Vagina (tissue), 2 donors: ENCODE measurements at regions not wholly inside any gene's neighbourhood (a gene's known extent, or its start where the extent isn't known, plus 50 kb on each side); places are given as distances from the start of the nearest gene placed in this dataset.

Source experiments
- DNase-seq, 2 donors: peaks; one replicate each; pipeline ENCODE4 v3.0.0-alpha.2; 2017; ENCODE audit errors: extremely low spot score in 2 of 2
- H3K27ac ChIP-seq: fragments of 200-600 bp; sonication (generic); one replicate; pipeline ENCODE4 v1.5.1; 2019
- H3K27me3 ChIP-seq: fragments of 200-600 bp; sonication (generic); one replicate; pipeline ENCODE4 v1.5.1; 2019
- H3K36me3 ChIP-seq, 2 donors: fragments of 200-600 bp; sonication (generic); one replicate each; pipeline ENCODE4 v1.5.1; 2017 to 2019
- H3K4me1 ChIP-seq: fragments of 200-600 bp; sonication (generic); one replicate; pipeline ENCODE4 v1.5.1; 2019
- H3K4me3 ChIP-seq, 2 donors: fragments of 200-600 bp; sonication (generic); 1 replicate in 1 of 2; 2 replicates in 1 of 2; pipeline ENCODE4 v1.5.1; 2016 to 2019
- H3K9me3 ChIP-seq: fragments of 200-600 bp; sonication (generic); one replicate; pipeline ENCODE4 v1.5.1; 2019
- POLR2A ChIP-seq, 2 donors: fragments of 450-650 bp; IDR thresholded peaks; one replicate each; pipeline ENCODE4 v1.6.1; 2017; ENCODE audit warnings: antibody characterized with exemption in 2 of 2, mild to moderate bottlenecking in 2 of 2, moderate library complexity in 2 of 2
- POLR2AphosphoS5 ChIP-seq, 2 donors: sonication (generic); formaldehyde crosslinking; IDR thresholded peaks; one replicate each; pipeline ENCODE4 v1.9.0; 2017; ENCODE audit warnings: antibody characterized with exemption in 2 of 2, mild to moderate bottlenecking in 2 of 2, low read depth in 1 of 2; ENCODE audit not compliant: insufficient read depth in 1 of 2
- intact Hi-C: fragments of 100-400 bp; cut with DNase I; formaldehyde crosslinking; loops from one replicate; pipeline ENCODE4 v1.15.1; 2023
- TF ChIP-seq, protein P1 (sequence below), 3 experiments: fragments of 450-650 bp in 2 of 3; fragments of 200-600 bp in 1 of 3; sonication (generic) in 1 of 3; IDR thresholded peaks; one replicate each; pipeline ENCODE4 v1.5.1; 2017 to 2019; ENCODE audit warnings: antibody characterized with exemption in 3 of 3, mild to moderate bottlenecking in 2 of 3, moderate library complexity in 2 of 3

DNA sequence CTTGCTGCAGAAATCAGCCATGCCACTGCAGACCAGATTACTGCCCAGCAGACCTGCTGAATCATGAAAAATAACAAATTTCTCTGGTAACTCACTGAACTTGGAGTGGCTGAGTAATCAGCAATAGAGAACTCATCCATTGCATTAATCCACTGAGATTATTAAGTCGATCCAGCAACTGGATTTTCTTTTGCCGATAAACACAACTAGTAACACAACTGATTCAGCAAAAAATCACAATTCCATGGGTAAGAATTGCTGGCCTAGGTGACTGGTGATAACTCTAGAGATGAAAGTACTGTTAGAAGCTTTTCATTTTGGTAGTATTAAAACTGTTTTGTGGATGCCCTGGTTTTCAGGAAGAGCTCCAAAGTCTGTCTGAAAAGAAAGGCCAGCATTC, 214.5 kb downstream of the ETV1 start:
- H3K36me3 ChIP-seq, result no peaks in the 10 kb centered on the region
- H3K27ac ChIP-seq, result no peak overlapping the region
- no peak for DNase-seq
- no peak overlapping the region for H3K4me3 ChIP-seq
- no peaks in the 10 kb centered on the region for H3K27me3 ChIP-seq
- no peak for TF ChIP-seq POLR2A (IDR thresholded peaks at IDR 0.05)
- no peak for TF ChIP-seq POLR2AphosphoS5 (IDR thresholded peaks at IDR 0.05; ENCODE audit: insufficient read depth in 1 of 2, low read depth in 1 of 2)
- TF ChIP-seq, protein P1, sequence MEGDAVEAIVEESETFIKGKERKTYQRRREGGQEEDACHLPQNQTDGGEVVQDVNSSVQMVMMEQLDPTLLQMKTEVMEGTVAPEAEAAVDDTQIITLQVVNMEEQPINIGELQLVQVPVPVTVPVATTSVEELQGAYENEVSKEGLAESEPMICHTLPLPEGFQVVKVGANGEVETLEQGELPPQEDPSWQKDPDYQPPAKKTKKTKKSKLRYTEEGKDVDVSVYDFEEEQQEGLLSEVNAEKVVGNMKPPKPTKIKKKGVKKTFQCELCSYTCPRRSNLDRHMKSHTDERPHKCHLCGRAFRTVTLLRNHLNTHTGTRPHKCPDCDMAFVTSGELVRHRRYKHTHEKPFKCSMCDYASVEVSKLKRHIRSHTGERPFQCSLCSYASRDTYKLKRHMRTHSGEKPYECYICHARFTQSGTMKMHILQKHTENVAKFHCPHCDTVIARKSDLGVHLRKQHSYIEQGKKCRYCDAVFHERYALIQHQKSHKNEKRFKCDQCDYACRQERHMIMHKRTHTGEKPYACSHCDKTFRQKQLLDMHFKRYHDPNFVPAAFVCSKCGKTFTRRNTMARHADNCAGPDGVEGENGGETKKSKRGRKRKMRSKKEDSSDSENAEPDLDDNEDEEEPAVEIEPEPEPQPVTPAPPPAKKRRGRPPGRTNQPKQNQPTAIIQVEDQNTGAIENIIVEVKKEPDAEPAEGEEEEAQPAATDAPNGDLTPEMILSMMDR (IDR thresholded peaks at IDR 0.05), result no peak
- H3K4me1 ChIP-seq, result no peaks in the 10 kb centered on the region
- no peaks in the 10 kb centered on the region for H3K9me3 ChIP-seq
- intact Hi-C loops, result no loop called here

DNA sequence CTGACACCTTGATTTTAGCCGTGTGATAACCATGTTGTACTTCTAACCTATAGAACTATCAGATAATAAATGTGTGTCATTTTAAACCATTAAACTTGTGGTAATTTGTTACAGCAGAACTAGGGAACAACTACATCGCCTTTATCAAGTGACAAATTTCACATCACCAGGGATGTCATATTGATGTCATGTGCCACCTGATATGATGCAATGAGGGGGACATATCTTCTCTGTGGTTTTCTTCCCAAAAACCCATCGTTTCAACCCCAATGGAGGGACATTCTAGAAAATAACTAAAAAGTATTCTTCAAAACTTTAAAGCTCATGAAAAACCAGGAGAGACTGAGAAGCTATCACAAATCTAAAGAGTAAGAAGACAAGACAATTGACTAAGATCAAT, 212.2 kb downstream of the ETV1 start:
- intact Hi-C loops, result no loop called here
- H3K4me3 ChIP-seq, result no peak overlapping the region
- no peaks in the 10 kb centered on the region for H3K36me3 ChIP-seq
- no peaks in the 10 kb centered on the region for H3K27me3 ChIP-seq
- no peaks in the 10 kb centered on the region for H3K9me3 ChIP-seq
- TF ChIP-seq POLR2AphosphoS5 (IDR thresholded peaks at IDR 0.05; ENCODE audit: insufficient read depth in 1 of 2, low read depth in 1 of 2) (no peak), POLR2A (IDR thresholded peaks at IDR 0.05) (no peak)
- no peak for DNase-seq
- no peak overlapping the region for H3K27ac ChIP-seq
- H3K4me1 ChIP-seq, result no peaks in the 10 kb centered on the region

DNA sequence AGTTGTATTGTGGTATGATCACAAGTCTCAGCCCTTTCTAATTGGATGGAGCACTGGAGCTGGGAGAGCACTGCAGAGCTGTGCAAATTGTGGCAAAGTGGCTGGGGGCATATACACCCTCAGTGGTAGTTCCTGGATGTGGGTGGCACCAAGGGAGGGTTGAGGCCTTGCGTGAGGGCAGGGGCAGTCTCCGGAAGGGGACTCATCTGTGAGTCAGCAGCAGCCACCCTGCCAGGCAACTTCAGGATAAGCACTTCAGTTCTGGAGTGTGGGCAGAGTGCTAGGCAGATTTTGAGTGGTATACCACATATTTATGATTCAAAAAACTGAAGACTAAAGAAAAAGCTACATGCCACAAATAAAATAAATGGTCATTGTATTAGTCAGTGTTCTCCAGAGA, 210.5 kb downstream of the ETV1 start:
- H3K27me3 ChIP-seq, result no peaks in the 10 kb centered on the region
- intact Hi-C loops, result no loop called here
- TF ChIP-seq POLR2A (IDR thresholded peaks at IDR 0.05) (no peak), POLR2AphosphoS5 (IDR thresholded peaks at IDR 0.05; ENCODE audit: insufficient read depth in 1 of 2, low read depth in 1 of 2) (no peak)
- TF ChIP-seq, protein P1 (IDR thresholded peaks at IDR 0.05), result no peak
- H3K27ac ChIP-seq, result no peak overlapping the region
- H3K4me3 ChIP-seq, result no peak overlapping the region
- DNase-seq, result no peak
- H3K36me3 ChIP-seq, result no peaks in the 10 kb centered on the region
- no peaks in the 10 kb centered on the region for H3K9me3 ChIP-seq
- no peaks in the 10 kb centered on the region for H3K4me1 ChIP-seq

DNA sequence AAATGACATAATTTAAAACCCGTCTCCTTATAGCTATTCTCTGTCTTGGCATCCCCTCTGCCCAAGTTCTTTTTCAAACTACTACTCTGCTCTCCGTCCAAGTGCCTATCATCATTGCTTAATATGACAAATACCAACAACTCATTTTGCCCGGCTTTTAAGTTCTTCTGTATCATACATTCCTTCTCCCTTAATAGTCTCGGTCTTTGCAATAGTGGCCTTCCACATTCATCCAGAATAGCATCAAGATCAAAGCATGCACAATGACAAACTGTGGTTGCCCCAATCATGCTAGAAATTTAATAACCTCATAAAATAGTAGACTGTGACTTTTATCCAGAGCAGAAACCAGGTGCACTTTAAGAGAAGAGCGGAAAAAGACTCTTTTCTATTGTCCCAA, 198.9 kb downstream of the ETV1 start:
- H3K36me3 ChIP-seq, result no peaks in the 10 kb centered on the region
- intact Hi-C loops, result no loop called here

DNA sequence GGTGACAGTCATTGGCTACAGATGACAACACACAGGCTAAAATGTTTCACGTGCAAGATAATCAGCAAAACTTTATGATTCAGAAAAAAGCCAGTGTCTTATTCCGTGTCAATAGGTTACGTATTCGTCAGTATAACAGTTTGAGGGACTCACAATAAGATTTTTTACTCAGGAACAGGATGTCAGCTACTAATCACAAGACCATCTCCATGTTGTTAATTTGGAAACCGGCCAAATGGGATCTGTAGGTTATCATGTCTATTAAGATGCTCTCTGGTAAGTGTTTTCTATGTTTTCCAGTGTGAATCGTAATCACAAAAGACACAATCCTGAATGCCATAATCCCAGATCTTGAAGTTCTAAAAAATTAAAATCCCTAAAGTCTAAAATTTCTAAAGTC, 197.3 kb downstream of the ETV1 start:
- H3K9me3 ChIP-seq, result no peaks in the 10 kb centered on the region
- TF ChIP-seq, protein P1 (IDR thresholded peaks at IDR 0.05), result no peak
- no peak for TF ChIP-seq POLR2A (IDR thresholded peaks at IDR 0.05)
- TF ChIP-seq POLR2AphosphoS5 (IDR thresholded peaks at IDR 0.05; ENCODE audit: insufficient read depth in 1 of 2, low read depth in 1 of 2), result no peak
- no peak overlapping the region for H3K27ac ChIP-seq
- DNase-seq, result no peak
- intact Hi-C loops, result no loop called here
- H3K36me3 ChIP-seq, result no peaks in the 10 kb centered on the region
- no peak overlapping the region for H3K4me3 ChIP-seq
- H3K27me3 ChIP-seq, result no peaks in the 10 kb centered on the region
- no peaks in the 10 kb centered on the region for H3K4me1 ChIP-seq

More for the DNA sequence above, 198.9 kb downstream of the ETV1 start:
- H3K4me3 ChIP-seq, result no peak overlapping the region
- H3K27ac ChIP-seq, result no peak overlapping the region
- no peaks in the 10 kb centered on the region for H3K4me1 ChIP-seq
- H3K9me3 ChIP-seq, result no peaks in the 10 kb centered on the region
- no peaks in the 10 kb centered on the region for H3K27me3 ChIP-seq
- no peak for DNase-seq
- TF ChIP-seq POLR2AphosphoS5 (IDR thresholded peaks at IDR 0.05; ENCODE audit: insufficient read depth in 1 of 2, low read depth in 1 of 2) (no peak), POLR2A (IDR thresholded peaks at IDR 0.05) (no peak)
- TF ChIP-seq, protein P1 (IDR thresholded peaks at IDR 0.05), result no peak

DNA sequence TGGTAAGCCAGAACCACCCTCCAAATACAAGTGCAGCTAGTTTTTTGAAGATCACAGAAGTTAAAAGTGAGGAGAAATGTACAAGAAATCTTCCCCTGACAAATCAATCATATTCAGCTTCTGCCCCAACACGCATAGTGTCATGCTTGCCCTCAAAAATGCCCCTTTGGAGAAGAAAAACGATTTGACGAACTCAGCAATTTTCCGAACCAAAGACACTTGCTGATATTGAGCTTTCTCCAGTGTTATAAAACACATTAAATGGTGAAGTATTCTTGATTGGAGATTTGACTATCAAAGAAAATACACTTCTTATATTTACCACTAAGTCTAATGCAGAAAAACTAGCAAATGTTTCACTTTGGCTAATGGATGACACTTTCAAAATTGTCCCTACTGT, 195.5 kb downstream of the ETV1 start:
- TF ChIP-seq, protein P1 (IDR thresholded peaks at IDR 0.05), result no peak
- TF ChIP-seq POLR2A (IDR thresholded peaks at IDR 0.05) (no peak), POLR2AphosphoS5 (IDR thresholded peaks at IDR 0.05; ENCODE audit: insufficient read depth in 1 of 2, low read depth in 1 of 2) (no peak)

More for the DNA sequence above, 195.5 kb downstream of the ETV1 start:
- no peak overlapping the region for H3K27ac ChIP-seq
- intact Hi-C loops, result no loop called here
- H3K27me3 ChIP-seq, result no peaks in the 10 kb centered on the region
- no peaks in the 10 kb centered on the region for H3K4me1 ChIP-seq
- H3K9me3 ChIP-seq, result no peaks in the 10 kb centered on the region
- no peak for DNase-seq
- no peak overlapping the region for H3K4me3 ChIP-seq
- no peaks in the 10 kb centered on the region for H3K36me3 ChIP-seq
